Skeletal muscle satellite cell (primary cell): ENCODE measurements at regions not wholly inside any gene's neighbourhood (a gene's known extent, or its start where the extent isn't known, plus 50 kb on each side); places are given as distances from the start of the nearest gene placed in this dataset.

Source experiments
- H3K27me3 ChIP-seq: 2 replicates; pipeline ENCODE4 v1.7.0; 2013; ENCODE audit warnings: low read length; ENCODE audit not compliant: control insufficient read depth, insufficient read depth
- H3K36me3 ChIP-seq: 2 replicates; pipeline ENCODE4 v1.7.0; 2013; ENCODE audit warnings: mild to moderate bottlenecking, control low read depth, low read length; ENCODE audit not compliant: insufficient read depth
- H3K4me1 ChIP-seq: 2 replicates; pipeline ENCODE4 v1.7.0; 2013; ENCODE audit warnings: low read length; ENCODE audit not compliant: control insufficient read depth, insufficient read depth
- H3K4me2 ChIP-seq: 2 replicates; pipeline ENCODE4 v1.7.0; 2013; ENCODE audit warnings: mild to moderate bottlenecking, low read length
- H3K4me3 ChIP-seq: 2 replicates; pipeline ENCODE4 v1.7.0; 2013; ENCODE audit warnings: low read length
- H3K9ac ChIP-seq: 2 replicates; pipeline ENCODE4 v1.7.0; 2013; ENCODE audit warnings: mild to moderate bottlenecking, low read depth, low read length, moderate library complexity
- H3K9me3 ChIP-seq: replicated peaks from 2 replicates; pipeline ENCODE4 v1.7.0; 2013; ENCODE audit warnings: mild to moderate bottlenecking, control low read depth, low read length

DNA sequence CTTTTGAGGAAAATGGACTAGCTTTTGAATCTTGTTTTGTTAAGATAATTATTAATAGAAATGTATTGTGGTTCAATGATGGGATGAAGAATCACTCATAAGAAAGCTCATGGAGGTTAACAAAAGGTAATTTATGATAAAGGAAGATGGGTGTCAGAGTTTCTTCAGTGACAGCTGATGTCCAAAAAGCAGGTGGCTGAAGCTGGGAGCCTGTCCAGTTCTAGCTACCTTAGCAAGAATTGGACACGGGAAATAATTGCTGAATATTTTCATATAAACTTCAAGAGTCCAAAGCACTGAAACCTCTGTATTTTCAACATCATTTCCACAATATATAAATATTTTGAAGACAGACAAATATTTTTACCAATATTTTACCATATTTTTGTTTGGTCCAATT lies 1505.8 kb upstream of the SLC39A10 start:
- no peaks in the 10 kb centered on the region for H3K36me3 ChIP-seq
- H3K4me3 ChIP-seq: no peak overlapping the region
- no peak overlapping the region for H3K9ac ChIP-seq
- no peaks in the 10 kb centered on the region for H3K27me3 ChIP-seq
- H3K4me1 ChIP-seq: no peaks in the 10 kb centered on the region
- no peaks in the 10 kb centered on the region for H3K9me3 ChIP-seq
- H3K4me2 ChIP-seq: no peak overlapping the region

DNA sequence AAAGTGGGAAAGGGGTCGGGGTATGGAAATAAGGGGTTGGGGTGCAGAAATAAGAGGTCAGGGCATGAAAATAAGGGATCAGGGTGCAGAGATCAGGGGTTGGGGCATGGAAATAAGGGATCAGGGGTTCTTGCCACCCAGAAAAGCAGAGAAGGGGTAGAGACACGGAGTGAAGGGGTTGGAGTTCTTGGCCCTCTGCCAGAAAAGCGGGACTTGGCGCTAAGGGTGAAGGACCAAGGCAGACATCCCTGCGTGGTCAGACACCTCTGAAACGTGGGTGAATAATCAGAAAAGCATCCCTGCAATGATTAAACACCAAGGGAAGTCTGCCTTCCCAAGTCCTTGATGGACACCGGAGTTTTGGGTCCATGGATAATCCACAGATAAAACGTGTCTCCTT lies 1521.6 kb upstream of the SLC39A10 start:
- Histone ChIP-seq H3K9ac (no peak overlapping the region), H3K9me3 (no peaks in the 10 kb centered on the region), H3K27me3 (no peaks in the 10 kb centered on the region), H3K36me3 (no peaks in the 10 kb centered on the region), H3K4me2 (no peak overlapping the region), H3K4me1 (no peaks in the 10 kb centered on the region), H3K4me3 (no peak overlapping the region)

DNA sequence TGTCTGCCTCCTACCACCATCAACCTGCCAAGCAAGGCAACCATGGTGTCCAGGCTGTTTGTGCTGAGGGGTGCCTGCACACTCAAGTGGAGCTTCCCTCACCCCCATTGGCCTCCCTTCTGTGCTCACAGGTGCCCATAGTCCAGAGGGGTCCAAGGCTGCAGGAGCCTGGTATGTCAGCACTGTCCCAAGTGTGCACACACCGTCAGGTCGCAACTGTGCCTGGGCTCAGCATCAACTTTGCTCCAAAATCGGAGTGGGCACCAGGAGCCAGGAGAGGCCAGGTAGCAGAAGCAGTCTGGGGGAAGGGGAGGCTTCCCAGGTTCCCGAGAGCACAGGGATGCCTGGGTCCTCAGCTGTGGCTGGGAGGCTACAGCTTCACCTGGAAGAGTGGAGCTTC lies 1528.2 kb upstream of the SLC39A10 start:
- Histone ChIP-seq H3K27me3 (no peaks in the 10 kb centered on the region), H3K9me3 (no peaks in the 10 kb centered on the region), H3K9ac (no peak overlapping the region), H3K4me1 (no peaks in the 10 kb centered on the region), H3K4me3 (no peak overlapping the region), H3K4me2 (no peak overlapping the region), H3K36me3 (no peaks in the 10 kb centered on the region)

DNA sequence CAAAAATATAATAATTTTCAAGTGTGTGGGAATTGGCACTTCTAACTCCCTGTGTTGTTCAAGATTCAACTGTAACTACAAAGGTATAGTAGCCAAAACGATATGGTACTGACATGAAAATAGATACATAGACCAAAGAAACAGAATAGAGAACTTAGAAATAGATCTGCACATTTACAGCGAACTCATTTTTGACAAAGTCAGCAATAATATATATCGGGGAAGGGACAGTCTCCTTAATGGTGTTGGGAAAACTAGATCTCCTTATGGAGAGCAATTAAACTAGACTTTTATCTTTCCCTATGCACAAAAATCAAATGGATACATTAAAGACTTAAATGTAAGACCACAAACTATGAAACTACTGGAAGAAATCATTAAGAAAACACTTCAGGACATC lies 1530.6 kb upstream of the SLC39A10 start:
- H3K4me2 ChIP-seq: no peak overlapping the region
- H3K4me3 ChIP-seq: no peak overlapping the region
- H3K9me3 ChIP-seq: no peaks in the 10 kb centered on the region
- no peaks in the 10 kb centered on the region for H3K36me3 ChIP-seq
- H3K4me1 ChIP-seq: no peaks in the 10 kb centered on the region
- H3K27me3 ChIP-seq: no peaks in the 10 kb centered on the region
- no peak overlapping the region for H3K9ac ChIP-seq

DNA sequence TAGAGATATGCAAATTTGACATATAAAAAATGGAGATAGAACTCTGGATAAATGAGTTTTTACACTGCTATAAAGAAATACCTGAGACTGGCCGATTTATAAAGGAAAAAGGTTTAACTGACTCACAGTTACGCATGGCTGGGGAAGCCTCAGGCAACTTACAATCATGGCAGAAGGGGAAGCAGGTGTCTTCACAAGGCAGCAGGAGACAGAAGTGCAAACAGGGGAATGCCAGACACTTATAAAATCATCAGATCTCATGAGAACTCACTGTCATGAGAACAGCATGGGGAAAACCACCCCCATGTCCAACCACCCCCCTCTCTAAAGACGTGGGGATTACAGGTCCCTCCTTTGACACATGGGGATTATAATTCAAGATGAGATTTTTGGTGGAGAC lies 1540.2 kb upstream of the SLC39A10 start:
- H3K4me3 ChIP-seq: no peak overlapping the region
- H3K27me3 ChIP-seq: no peaks in the 10 kb centered on the region
- H3K9ac ChIP-seq: no peak overlapping the region
- H3K4me2 ChIP-seq: no peak overlapping the region
- no peaks in the 10 kb centered on the region for H3K9me3 ChIP-seq
- H3K4me1 ChIP-seq: no peaks in the 10 kb centered on the region
- no peaks in the 10 kb centered on the region for H3K36me3 ChIP-seq

DNA sequence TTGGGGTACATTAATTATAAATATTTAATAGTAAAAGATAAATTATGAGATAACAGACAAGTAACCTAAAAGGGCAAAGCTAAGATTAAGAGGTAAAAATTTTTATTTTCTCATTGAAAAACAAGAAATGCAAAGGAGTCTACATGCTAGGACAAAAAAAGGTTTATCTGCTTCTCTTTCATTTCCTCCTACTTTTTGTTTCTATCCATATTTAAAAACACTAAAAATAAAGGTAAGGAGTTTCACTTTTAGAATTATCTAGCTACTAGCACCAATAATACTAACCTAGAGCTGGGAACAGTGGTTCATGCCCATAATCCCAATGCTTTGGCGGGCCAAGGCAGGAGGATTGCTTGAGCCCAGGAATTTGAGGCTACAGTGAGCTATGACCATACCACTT lies 1551.7 kb upstream of the SLC39A10 start:
- H3K36me3 ChIP-seq: no peaks in the 10 kb centered on the region
- no peak overlapping the region for H3K9ac ChIP-seq
- no peaks in the 10 kb centered on the region for H3K9me3 ChIP-seq
- no peaks in the 10 kb centered on the region for H3K4me1 ChIP-seq
- H3K4me2 ChIP-seq: no peak overlapping the region
- H3K4me3 ChIP-seq: no peak overlapping the region
- no peaks in the 10 kb centered on the region for H3K27me3 ChIP-seq

DNA sequence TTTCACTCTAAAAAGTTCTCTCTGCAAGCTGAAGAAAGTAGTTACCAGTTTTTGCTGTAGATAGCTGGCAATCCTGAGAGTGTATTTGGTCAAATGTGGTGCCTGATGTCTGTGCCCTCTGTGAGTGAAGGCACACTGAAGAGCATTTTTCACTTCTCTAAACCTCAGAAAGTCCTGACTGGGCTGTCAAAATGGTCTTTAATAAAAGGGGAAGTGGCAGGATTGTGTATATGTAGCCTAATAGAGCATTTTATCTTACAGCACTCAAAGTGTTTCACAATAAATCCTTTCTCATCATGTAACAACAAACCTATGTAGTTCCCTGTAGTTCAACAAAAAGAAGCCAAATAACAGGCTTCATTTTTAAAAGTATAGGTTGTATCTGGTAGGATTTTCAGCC lies 1552.3 kb upstream of the SLC39A10 start:
- Histone ChIP-seq H3K4me2 (no peak overlapping the region), H3K27me3 (no peaks in the 10 kb centered on the region)

DNA sequence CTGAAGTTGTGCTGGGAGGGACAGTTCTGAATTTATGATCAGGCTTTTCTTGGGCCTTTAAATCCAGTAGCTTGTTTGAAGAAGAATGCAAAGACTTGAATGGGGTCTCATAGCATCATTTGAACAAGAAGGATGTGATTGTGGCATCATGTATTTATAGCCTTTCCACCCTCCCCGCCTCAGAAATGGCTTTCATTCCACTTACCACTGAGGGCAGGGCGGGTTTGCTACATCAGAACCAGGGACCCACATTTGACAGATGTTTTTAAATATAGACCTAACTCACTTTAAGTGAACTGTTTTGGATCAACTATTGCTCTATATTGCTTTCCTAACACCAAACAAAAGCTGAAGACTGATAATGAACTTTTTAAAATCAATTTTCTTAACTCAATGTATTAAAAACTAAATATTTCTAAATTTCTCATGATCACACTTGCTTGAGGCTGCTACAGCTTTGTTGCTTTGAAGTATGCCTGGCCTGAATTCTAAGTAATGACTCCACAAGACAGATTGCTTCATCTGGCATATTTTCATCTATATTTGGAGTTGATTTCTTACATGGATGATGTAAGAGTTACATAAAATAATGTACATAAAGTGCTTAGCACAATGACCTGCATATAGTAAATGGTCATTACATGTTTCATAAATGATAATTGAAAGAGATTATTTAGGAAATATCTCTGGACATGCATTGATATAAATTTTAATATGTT lies 1552.9 kb upstream of the SLC39A10 start:
- no peaks in the 10 kb centered on the region for H3K27me3 ChIP-seq
- H3K36me3 ChIP-seq: no peaks in the 10 kb centered on the region
- H3K4me3 ChIP-seq: no peak overlapping the region
- H3K4me2 ChIP-seq: no peak overlapping the region
- H3K9ac ChIP-seq: no peak overlapping the region
- no peaks in the 10 kb centered on the region for H3K9me3 ChIP-seq
- no peaks in the 10 kb centered on the region for H3K4me1 ChIP-seq

More for the DNA sequence above, 1552.3 kb upstream of the SLC39A10 start:
- no peaks in the 10 kb centered on the region for H3K36me3 ChIP-seq
- no peaks in the 10 kb centered on the region for H3K9me3 ChIP-seq
- H3K4me3 ChIP-seq: no peak overlapping the region
- no peaks in the 10 kb centered on the region for H3K4me1 ChIP-seq
- no peak overlapping the region for H3K9ac ChIP-seq

DNA sequence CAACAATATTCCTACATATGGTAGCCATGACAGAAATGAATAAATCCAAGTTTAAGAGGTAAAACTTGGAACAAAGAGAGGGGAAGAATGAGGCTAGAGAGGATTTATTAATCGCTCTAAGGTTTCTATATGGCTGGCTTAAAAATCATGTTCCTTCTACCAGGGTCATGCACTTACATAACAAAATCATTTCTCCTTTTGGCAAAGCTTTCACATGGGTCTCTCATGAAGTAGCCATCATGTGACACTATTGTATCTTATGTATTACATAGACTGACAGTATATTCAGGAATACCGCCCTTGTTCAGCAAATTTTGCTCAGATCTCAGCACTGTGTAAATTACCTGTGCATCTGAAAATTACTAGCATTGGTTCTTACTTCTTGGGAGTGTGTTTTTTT lies 1554.5 kb upstream of the SLC39A10 start:
- H3K27me3 ChIP-seq: no peaks in the 10 kb centered on the region
- no peak overlapping the region for H3K9ac ChIP-seq
- no peaks in the 10 kb centered on the region for H3K36me3 ChIP-seq
- no peak overlapping the region for H3K4me2 ChIP-seq
- H3K4me3 ChIP-seq: no peak overlapping the region
- no peaks in the 10 kb centered on the region for H3K9me3 ChIP-seq
- no peaks in the 10 kb centered on the region for H3K4me1 ChIP-seq

DNA sequence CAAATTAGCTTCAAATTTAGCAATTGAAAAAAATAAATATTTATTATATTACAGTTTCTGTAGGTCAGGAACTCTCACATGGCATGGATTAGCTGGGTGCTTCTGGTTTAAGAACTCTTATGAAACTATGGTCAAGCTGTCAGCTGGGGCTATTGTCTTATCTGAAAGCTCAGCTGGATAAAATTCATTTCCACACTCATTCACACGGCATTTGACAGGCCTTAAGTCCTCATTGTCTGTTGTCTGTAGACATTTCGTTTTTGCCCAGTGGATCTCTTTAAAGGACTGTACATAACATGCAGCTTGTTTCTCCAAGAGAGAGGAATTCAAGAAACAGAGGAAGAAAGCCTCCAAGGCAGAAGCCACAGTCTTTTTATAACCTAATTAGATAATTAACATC lies 1556.8 kb upstream of the SLC39A10 start:
- no peak overlapping the region for H3K4me3 ChIP-seq
- H3K9me3 ChIP-seq: no peaks in the 10 kb centered on the region
- H3K4me2 ChIP-seq: no peak overlapping the region
- H3K4me1 ChIP-seq: no peaks in the 10 kb centered on the region
- no peaks in the 10 kb centered on the region for H3K36me3 ChIP-seq
- no peak overlapping the region for H3K9ac ChIP-seq
- H3K27me3 ChIP-seq: no peaks in the 10 kb centered on the region

DNA sequence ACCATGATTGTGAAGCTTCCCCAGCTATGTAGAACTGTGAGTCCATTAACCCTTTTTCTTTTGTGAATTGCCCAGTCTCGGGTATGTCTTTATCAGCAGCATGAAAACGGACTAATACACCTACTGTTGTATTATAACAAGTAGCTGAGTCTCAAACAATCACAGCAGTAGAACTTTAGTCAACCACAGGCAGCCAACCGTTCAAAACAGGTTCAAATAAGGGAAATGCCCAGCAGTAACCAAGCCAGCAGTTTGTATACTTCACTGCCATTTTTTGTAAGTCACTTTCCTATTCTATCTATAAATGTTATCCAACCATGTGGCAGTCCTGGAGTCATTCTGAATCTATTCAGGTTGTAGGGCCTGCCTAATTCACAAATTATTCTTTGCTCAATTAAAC lies 1560.6 kb upstream of the SLC39A10 start:
- no peak overlapping the region for H3K4me2 ChIP-seq
- no peaks in the 10 kb centered on the region for H3K9me3 ChIP-seq
- no peak overlapping the region for H3K9ac ChIP-seq
- H3K4me1 ChIP-seq: no peaks in the 10 kb centered on the region
- H3K4me3 ChIP-seq: no peak overlapping the region
- H3K27me3 ChIP-seq: no peaks in the 10 kb centered on the region
- no peaks in the 10 kb centered on the region for H3K36me3 ChIP-seq

DNA sequence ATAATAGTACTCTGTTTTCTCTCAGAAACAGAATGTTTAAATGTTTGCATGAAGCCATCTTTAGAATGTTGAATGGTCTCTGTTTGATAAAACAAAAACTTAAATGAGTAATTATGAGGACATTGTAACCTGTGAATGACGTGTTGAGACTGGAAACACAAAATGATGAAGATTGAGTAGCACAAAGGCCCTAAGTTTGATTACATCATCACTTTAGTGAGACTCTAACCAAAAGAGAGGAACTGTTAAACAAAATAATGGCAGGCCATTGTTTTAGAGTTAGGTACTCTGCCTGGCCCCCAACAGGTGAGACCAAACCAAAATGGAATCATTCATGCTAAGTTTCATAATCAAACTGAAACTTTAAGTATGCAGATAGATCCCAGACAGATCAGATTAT lies 1561.7 kb upstream of the SLC39A10 start:
- no peak overlapping the region for H3K9ac ChIP-seq
- H3K4me2 ChIP-seq: no peak overlapping the region
- H3K4me1 ChIP-seq: no peaks in the 10 kb centered on the region
- no peaks in the 10 kb centered on the region for H3K27me3 ChIP-seq
- no peak overlapping the region for H3K4me3 ChIP-seq
- H3K36me3 ChIP-seq: no peaks in the 10 kb centered on the region
- no peaks in the 10 kb centered on the region for H3K9me3 ChIP-seq
